HL-60 (cell line): ENCODE measurements at regions not wholly inside any gene's neighbourhood (a gene's known extent, or its start where the extent isn't known, plus 50 kb on each side); places are given as distances from the start of the nearest gene placed in this dataset.

Experiments used
- CTCF ChIP-seq: IDR thresholded peaks from one replicate; pipeline ENCODE4 v1.5.1; 2011; ENCODE audit warnings: low read length, control low read depth, inconsistent platforms; ENCODE audit not compliant: insufficient read depth
- GABPA ChIP-seq: IDR thresholded peaks from 2 replicates; pipeline ENCODE4 v1.6.1; 2012; ENCODE audit warnings: low read depth
- POLR2AphosphoS5 ChIP-seq: IDR thresholded peaks from 2 replicates; pipeline ENCODE4 v1.6.1; 2012; ENCODE audit warnings: low read depth

- TF ChIP-seq CTCF, result no peak
- no peak for TF ChIP-seq POLR2AphosphoS5
- TF ChIP-seq GABPA, result no peak
Measured at GRCh38 chr12:4112290-4112689, 161.3 kb upstream of the CCND2 start.
